ENCODE measurements at regions not wholly inside any gene's neighbourhood (a gene's known extent, or its start where the extent isn't known, plus 50 kb on each side); places are given as distances from the start of the nearest gene placed in this dataset.

GRCh38 chr5:111585291-111585690 lies 73.0 kb upstream of the STARD4 start:
- DNase-seq: no peak
- intact Hi-C loops (cut with DNase I): no loop called here
- ATAC-seq (ENCODE audit: poor library complexity): no peak

- ATAC-seq (ENCODE audit: poor library complexity) (no peak), DNase-seq (no peak)
- intact Hi-C loops (cut with DNase I): no loop called here
Measured at GRCh38 chr5:111584651-111585050, 72.3 kb upstream of the STARD4 start.

- ATAC-seq (ENCODE audit: poor library complexity) (peak; percentile 75), DNase-seq (no peak)
- intact Hi-C loops (cut with DNase I): no loop called here
Measured at GRCh38 chr5:111583758-111584203, 71.4 kb upstream of the STARD4 start.

GRCh38 chr5:111582993-111583601 lies 70.8 kb upstream of the STARD4 start:
- DNase-seq (no peak), ATAC-seq (ENCODE audit: poor library complexity) (peak; percentile 91)
- intact Hi-C loops (cut with DNase I): no loop called here

- DNase-seq (no peak), ATAC-seq (ENCODE audit: poor library complexity) (no peak)
- intact Hi-C loops (cut with DNase I): no loop called here
Measured at GRCh38 chr5:111582451-111582850, 70.1 kb upstream of the STARD4 start.

- ATAC-seq (ENCODE audit: poor library complexity) (peak; percentile 16), DNase-seq (no peak)
- intact Hi-C loops (cut with DNase I): no loop called here
Measured at GRCh38 chr5:111580956-111581355, 68.6 kb upstream of the STARD4 start.

- ATAC-seq (ENCODE audit: poor library complexity): no peak
- DNase-seq: no peak
- intact Hi-C loops (cut with DNase I): no loop called here
Measured at GRCh38 chr5:111574311-111574710, 62.0 kb upstream of the STARD4 start.

GRCh38 chr5:111572561-111572960 lies 60.2 kb upstream of the STARD4 start:
- intact Hi-C loops (cut with DNase I): no loop called here
- ATAC-seq (ENCODE audit: poor library complexity): no peak
- no peak for DNase-seq

GRCh38 chr5:111563031-111563822 lies 50.9 kb upstream of the STARD4 start:
- intact Hi-C loops (cut with DNase I): no loop called here
- ATAC-seq (ENCODE audit: poor library complexity) (peak; percentile 57), DNase-seq (no peak)

- ATAC-seq (ENCODE audit: poor library complexity): no peak
- no peak for DNase-seq
- intact Hi-C loops (cut with DNase I): no loop called here
Measured at GRCh38 chr5:111562561-111562960, 50.2 kb upstream of the STARD4 start.

Measured in Right ventricle myocardium superior (tissue), 1 donor.